ENCODE measurements at regions not wholly inside any gene's neighbourhood (a gene's known extent, or its start where the extent isn't known, plus 50 kb on each side); places are given as distances from the start of the nearest gene placed in this dataset.

- Histone ChIP-seq H4K20me1 (ENCODE audit: control insufficient read depth, insufficient read depth, low read depth, low read length) (no peaks in the 10 kb centered on the region), H3K27ac (ENCODE audit: low read depth, low read length) (no peak overlapping the region), H3F3A (ENCODE audit: control insufficient read depth, insufficient read depth) (no peaks in the 10 kb centered on the region), H3K27me3 (ENCODE audit: control insufficient read depth, low read length) (no peaks in the 10 kb centered on the region), H3K9me3 (ENCODE audit: control insufficient read depth, insufficient read depth, low read length) (no peaks in the 10 kb centered on the region), H3K79me2 (ENCODE audit: control insufficient read depth, low read length) (no peaks in the 10 kb centered on the region), H3K4me2 (ENCODE audit: low read length) (no peak overlapping the region), H3K4me1 (ENCODE audit: control insufficient read depth, low read length) (no peaks in the 10 kb centered on the region), H3K36me3 (ENCODE audit: control insufficient read depth, low read length) (no peaks in the 10 kb centered on the region), H3K9me2 (replicated peaks; ENCODE audit: control insufficient read depth, low read length) (no peaks in the 10 kb centered on the region), H3K4me3 (ENCODE audit: low read length) (no peak overlapping the region)
- TF ChIP-seq CTCF (IDR thresholded peaks at IDR 0.05; ENCODE audit: low read depth, low read length, poor library complexity, severe bottlenecking) (no peak), EZH2phosphoT487 (IDR thresholded peaks at IDR 0.05; ENCODE audit: borderline replicate concordance, low read length) (no peak)
These were observed 739.7 kb downstream of the BRD1 start for GRCh38 chr22:49087716-49088601.

- no peaks in the 10 kb centered on the region for H3K79me2 ChIP-seq (ENCODE audit: control insufficient read depth, low read length)
- no peak overlapping the region for H3K4me3 ChIP-seq (ENCODE audit: low read length)
- H3K27ac ChIP-seq (ENCODE audit: low read depth, low read length): no peak overlapping the region
- no peaks in the 10 kb centered on the region for H3K36me3 ChIP-seq (ENCODE audit: control insufficient read depth, low read length)
- no peaks in the 10 kb centered on the region for H3F3A ChIP-seq (ENCODE audit: control insufficient read depth, insufficient read depth)
- H3K4me1 ChIP-seq (ENCODE audit: control insufficient read depth, low read length): no peaks in the 10 kb centered on the region
- no peaks in the 10 kb centered on the region for H3K9me2 ChIP-seq (replicated peaks; ENCODE audit: control insufficient read depth, low read length)
- no peaks in the 10 kb centered on the region for H3K9me3 ChIP-seq (ENCODE audit: control insufficient read depth, insufficient read depth, low read length)
- H3K4me2 ChIP-seq (ENCODE audit: low read length): no peak overlapping the region
- no peaks in the 10 kb centered on the region for H3K27me3 ChIP-seq (ENCODE audit: control insufficient read depth, low read length)
- H4K20me1 ChIP-seq (ENCODE audit: control insufficient read depth, insufficient read depth, low read depth, low read length): no peaks in the 10 kb centered on the region
- no peak for TF ChIP-seq EZH2phosphoT487 (IDR thresholded peaks at IDR 0.05; ENCODE audit: borderline replicate concordance, low read length)
- TF ChIP-seq CTCF (IDR thresholded peaks at IDR 0.05; ENCODE audit: low read depth, low read length, poor library complexity, severe bottlenecking): no peak
These were observed 740.5 kb downstream of the BRD1 start for GRCh38 chr22:49087198-49087597.

GRCh38 chr22:49086606-49087157, 741.0 kb downstream of the BRD1 start:
- no peaks in the 10 kb centered on the region for H3K27me3 ChIP-seq (ENCODE audit: control insufficient read depth, low read length)
- no peaks in the 10 kb centered on the region for H3K79me2 ChIP-seq (ENCODE audit: control insufficient read depth, low read length)
- no peak overlapping the region for H3K4me2 ChIP-seq (ENCODE audit: low read length)
- H3K36me3 ChIP-seq (ENCODE audit: control insufficient read depth, low read length): no peaks in the 10 kb centered on the region
- no peaks in the 10 kb centered on the region for H3F3A ChIP-seq (ENCODE audit: control insufficient read depth, insufficient read depth)
- no peak for TF ChIP-seq EZH2phosphoT487 (IDR thresholded peaks at IDR 0.05; ENCODE audit: borderline replicate concordance, low read length)
- TF ChIP-seq CTCF (IDR thresholded peaks at IDR 0.05; ENCODE audit: low read depth, low read length, poor library complexity, severe bottlenecking): no peak
- no peak overlapping the region for H3K4me3 ChIP-seq (ENCODE audit: low read length)
- H3K9me2 ChIP-seq (replicated peaks; ENCODE audit: control insufficient read depth, low read length): no peaks in the 10 kb centered on the region
- no peaks in the 10 kb centered on the region for H3K4me1 ChIP-seq (ENCODE audit: control insufficient read depth, low read length)
- no peak overlapping the region for H3K27ac ChIP-seq (ENCODE audit: low read depth, low read length)
- H4K20me1 ChIP-seq (ENCODE audit: control insufficient read depth, insufficient read depth, low read depth, low read length): no peaks in the 10 kb centered on the region
- no peaks in the 10 kb centered on the region for H3K9me3 ChIP-seq (ENCODE audit: control insufficient read depth, insufficient read depth, low read length)
